ENCODE measurements at regions not wholly inside any gene's neighbourhood (a gene's known extent, or its start where the extent isn't known, plus 50 kb on each side); places are given as distances from the start of the nearest gene placed in this dataset.

DNA sequence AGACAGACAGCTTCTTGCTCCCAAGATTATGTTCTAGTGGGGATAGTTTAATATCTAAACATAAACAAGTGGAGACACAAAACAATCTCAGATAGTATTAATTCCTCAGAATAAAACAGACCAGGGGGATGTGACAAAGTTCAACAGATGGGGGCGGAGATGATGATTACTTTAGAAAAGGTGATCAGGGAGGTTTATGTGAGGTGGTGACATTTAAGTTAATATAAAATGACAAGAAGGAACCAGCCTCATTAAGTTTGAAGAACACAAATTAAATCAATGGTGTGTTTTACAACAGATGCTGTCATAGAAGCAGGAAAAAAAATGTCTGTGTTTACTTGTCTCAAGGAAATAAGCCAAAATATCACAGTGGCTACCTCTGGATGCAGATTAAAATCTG, 119.6 kb upstream of the HMHB1 start:
- Mint-ChIP-seq H3K9me3 (peaks cover 3 to 8% (median 6%) of the 10 kb centered on the region in 7 donors), H3K27ac (no peak overlapping the region), H3K27me3 (ENCODE audit: low read depth in 3 of 3) (no peaks in the 10 kb centered on the region), H3K4me1 (no peaks in the 10 kb centered on the region), H3K36me3 (peaks cover 0 to 3% of the 10 kb centered on the region in 2 donors), H3K4me3 (no peak overlapping the region)
- H3K36me3 ChIP-seq (replicated peaks in 1 of 2; ENCODE audit: control insufficient read depth in 1 of 2, insufficient read depth in 2 of 2, low read length in 2 of 2), result no peaks in the 10 kb centered on the region
- DNase-seq, result no peak
- no peak overlapping the region for H3K4me3 ChIP-seq (replicated peaks in 1 of 3; ENCODE audit: low read depth in 2 of 3, low read length in 3 of 3)
- no CpG with 5 or more reads among the region's 1 CpG for WGBS (ENCODE audit: insufficient coverage)
- no peak overlapping the region for H3K9ac ChIP-seq (ENCODE audit: insufficient read depth, low read length, poor library complexity, severe bottlenecking)
- H3K9me3 ChIP-seq (replicated peaks in 1 of 2; ENCODE audit: control insufficient read depth in 1 of 2, insufficient read depth in 1 of 2, low read length in 2 of 2), result no peaks in the 10 kb centered on the region
- H3K27me3 ChIP-seq (ENCODE audit: control insufficient read depth in 2 of 2, insufficient read depth in 2 of 2, low read length in 2 of 2), result no peaks in the 10 kb centered on the region
- no peaks in the 10 kb centered on the region for H3K79me2 ChIP-seq (ENCODE audit: insufficient read depth, low read length)
- no peaks in the 10 kb centered on the region for H4K20me1 ChIP-seq (ENCODE audit: insufficient read depth, low read length)
- TF ChIP-seq, protein P1, sequence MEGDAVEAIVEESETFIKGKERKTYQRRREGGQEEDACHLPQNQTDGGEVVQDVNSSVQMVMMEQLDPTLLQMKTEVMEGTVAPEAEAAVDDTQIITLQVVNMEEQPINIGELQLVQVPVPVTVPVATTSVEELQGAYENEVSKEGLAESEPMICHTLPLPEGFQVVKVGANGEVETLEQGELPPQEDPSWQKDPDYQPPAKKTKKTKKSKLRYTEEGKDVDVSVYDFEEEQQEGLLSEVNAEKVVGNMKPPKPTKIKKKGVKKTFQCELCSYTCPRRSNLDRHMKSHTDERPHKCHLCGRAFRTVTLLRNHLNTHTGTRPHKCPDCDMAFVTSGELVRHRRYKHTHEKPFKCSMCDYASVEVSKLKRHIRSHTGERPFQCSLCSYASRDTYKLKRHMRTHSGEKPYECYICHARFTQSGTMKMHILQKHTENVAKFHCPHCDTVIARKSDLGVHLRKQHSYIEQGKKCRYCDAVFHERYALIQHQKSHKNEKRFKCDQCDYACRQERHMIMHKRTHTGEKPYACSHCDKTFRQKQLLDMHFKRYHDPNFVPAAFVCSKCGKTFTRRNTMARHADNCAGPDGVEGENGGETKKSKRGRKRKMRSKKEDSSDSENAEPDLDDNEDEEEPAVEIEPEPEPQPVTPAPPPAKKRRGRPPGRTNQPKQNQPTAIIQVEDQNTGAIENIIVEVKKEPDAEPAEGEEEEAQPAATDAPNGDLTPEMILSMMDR (IDR thresholded peaks at IDR 0.05), result no peak
- no peak overlapping the region for H3K4me2 ChIP-seq (replicated peaks; ENCODE audit: extremely low read depth, low read length, poor library complexity, severe bottlenecking)
- H2AFZ ChIP-seq (ENCODE audit: insufficient read depth, low read depth, low read length, poor library complexity, severe bottlenecking), result no peak overlapping the region
- intact Hi-C loops (cut with micrococcal nuclease), result no loop called here
- no peaks in the 10 kb centered on the region for H3K4me1 ChIP-seq (ENCODE audit: control insufficient read depth in 1 of 2, insufficient read depth in 2 of 2, low read length in 2 of 2)
- no peak overlapping the region for H3K27ac ChIP-seq (ENCODE audit: low read depth in 1 of 2, low read length in 2 of 2)

DNA sequence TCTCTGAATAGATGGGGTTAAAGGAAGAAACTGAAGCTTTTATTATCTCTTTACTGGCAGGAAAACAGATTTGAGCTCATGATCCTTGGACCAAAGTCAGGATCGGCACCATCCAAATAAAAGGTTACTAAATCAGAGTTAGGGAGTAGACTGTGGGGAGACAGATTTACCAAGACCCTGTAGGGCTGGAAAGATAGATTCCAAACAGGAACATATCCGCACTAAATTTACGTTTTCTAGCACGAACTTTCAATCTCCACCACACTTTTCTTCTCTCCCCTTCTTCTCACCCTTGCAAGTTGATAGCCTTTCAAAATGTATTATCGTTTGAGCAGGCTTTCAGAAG, 120.0 kb upstream of the HMHB1 start:
- Mint-ChIP-seq H3K4me3 (no peak overlapping the region), H3K36me3 (peaks cover 0 to 3% of the 10 kb centered on the region in 2 donors), H3K4me1 (no peaks in the 10 kb centered on the region), H3K9me3 (peaks cover 3 to 8% (median 6%) of the 10 kb centered on the region in 7 donors), H3K27ac (no peak overlapping the region), H3K27me3 (ENCODE audit: low read depth in 3 of 3) (no peaks in the 10 kb centered on the region)
- Histone ChIP-seq H2AFZ (ENCODE audit: insufficient read depth, low read depth, low read length, poor library complexity, severe bottlenecking) (no peak overlapping the region), H3K9ac (ENCODE audit: insufficient read depth, low read length, poor library complexity, severe bottlenecking) (no peak overlapping the region), H3K9me3 (replicated peaks in 1 of 2; ENCODE audit: control insufficient read depth in 1 of 2, insufficient read depth in 1 of 2, low read length in 2 of 2) (no peaks in the 10 kb centered on the region), H3K36me3 (replicated peaks in 1 of 2; ENCODE audit: control insufficient read depth in 1 of 2, insufficient read depth in 2 of 2, low read length in 2 of 2) (no peaks in the 10 kb centered on the region), H3K4me1 (ENCODE audit: control insufficient read depth in 1 of 2, insufficient read depth in 2 of 2, low read length in 2 of 2) (no peaks in the 10 kb centered on the region), H3K27me3 (ENCODE audit: control insufficient read depth in 2 of 2, insufficient read depth in 2 of 2, low read length in 2 of 2) (no peaks in the 10 kb centered on the region), H3K4me2 (replicated peaks; ENCODE audit: extremely low read depth, low read length, poor library complexity, severe bottlenecking) (no peak overlapping the region), H4K20me1 (ENCODE audit: insufficient read depth, low read length) (no peaks in the 10 kb centered on the region), H3K27ac (ENCODE audit: low read depth in 1 of 2, low read length in 2 of 2) (no peak overlapping the region), H3K79me2 (ENCODE audit: insufficient read depth, low read length) (no peaks in the 10 kb centered on the region), H3K4me3 (replicated peaks in 1 of 3; ENCODE audit: low read depth in 2 of 3, low read length in 3 of 3) (no peak overlapping the region)
- intact Hi-C loops (cut with micrococcal nuclease), result no loop called here
- no peak for DNase-seq
- TF ChIP-seq, protein P1 (IDR thresholded peaks at IDR 0.05), result no peak
- WGBS (ENCODE audit: insufficient coverage), result 100% methylated on average over 3 of the region's 5 CpGs
